ENCODE measurements at regions not wholly inside any gene's neighbourhood (a gene's known extent, or its start where the extent isn't known, plus 50 kb on each side); places are given as distances from the start of the nearest gene placed in this dataset.

- BruUV-seq (replicated peaks) = no TSS peak
- Mint-ChIP-seq H3K9me3 (ENCODE audit: unreplicated experiment) (peaks cover 7% of the 10 kb centered on the region), H3K36me3 (ENCODE audit: insufficient read depth, unreplicated experiment) (no peaks in the 10 kb centered on the region), H3K4me3 (ENCODE audit: unreplicated experiment) (no peak overlapping the region), H3K27me3 (ENCODE audit: insufficient read depth, unreplicated experiment) (no peaks in the 10 kb centered on the region), H3K4me1 (ENCODE audit: insufficient read depth, unreplicated experiment) (no peaks in the 10 kb centered on the region), H3K27ac (ENCODE audit: low read depth, unreplicated experiment) (no peak overlapping the region)
- intact Hi-C loops (cut with micrococcal nuclease) = no loop called here
- DNase-seq (ENCODE audit: unreplicated experiment) = no peak
- POLR2A ChIA-PET = no interaction called here
- no peak for TF ChIP-seq CTCF (IDR thresholded peaks at IDR 0.05; ENCODE audit: unreplicated experiment)
- CTCF ChIA-PET = no interaction called here
These were observed 223.8 kb downstream of the CMPK2 start for GRCh38 chr2:6641956-6642355.

- H3K4me1 Mint-ChIP-seq (ENCODE audit: insufficient read depth, unreplicated experiment) = no peaks in the 10 kb centered on the region
- peaks cover 7% of the 10 kb centered on the region for H3K9me3 Mint-ChIP-seq (ENCODE audit: unreplicated experiment)
- H3K27ac Mint-ChIP-seq (ENCODE audit: low read depth, unreplicated experiment) = no peak overlapping the region
- intact Hi-C loops (cut with micrococcal nuclease) = no loop called here
- no peak for TF ChIP-seq CTCF (IDR thresholded peaks at IDR 0.05; ENCODE audit: unreplicated experiment)
- H3K27me3 Mint-ChIP-seq (ENCODE audit: insufficient read depth, unreplicated experiment) = no peaks in the 10 kb centered on the region
- no TSS peak for BruUV-seq (replicated peaks)
- POLR2A ChIA-PET = no interaction called here
- CTCF ChIA-PET = no interaction called here
- peak; percentile 1 for DNase-seq (ENCODE audit: unreplicated experiment)
- H3K36me3 Mint-ChIP-seq (ENCODE audit: insufficient read depth, unreplicated experiment) = no peaks in the 10 kb centered on the region
- H3K4me3 Mint-ChIP-seq (ENCODE audit: unreplicated experiment) = no peak overlapping the region
These were observed 221.4 kb downstream of the CMPK2 start for GRCh38 chr2:6644261-6644660.

DNA sequence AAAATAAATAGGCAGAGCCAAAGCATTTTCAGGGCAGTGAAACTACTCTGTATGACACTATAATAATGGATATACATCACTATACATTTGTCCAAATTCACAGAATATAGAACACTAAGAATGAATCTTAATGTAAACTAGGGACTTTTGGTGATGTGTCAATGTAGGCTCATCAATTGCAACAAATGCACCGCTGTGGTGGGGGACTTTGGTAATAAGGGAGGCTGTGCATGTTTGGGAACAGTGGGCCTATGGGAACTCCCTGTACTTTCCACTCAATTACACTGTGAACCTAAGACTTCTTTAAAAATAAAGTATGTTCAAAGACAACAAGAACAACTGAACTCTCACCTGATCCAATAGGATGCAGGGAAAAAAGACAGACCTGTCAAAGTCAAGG lies 220.7 kb downstream of the CMPK2 start:
- Mint-ChIP-seq H3K4me3 (ENCODE audit: unreplicated experiment) (no peak overlapping the region), H3K4me1 (ENCODE audit: insufficient read depth, unreplicated experiment) (no peaks in the 10 kb centered on the region), H3K9me3 (ENCODE audit: unreplicated experiment) (peaks cover 7% of the 10 kb centered on the region), H3K27me3 (ENCODE audit: insufficient read depth, unreplicated experiment) (no peaks in the 10 kb centered on the region), H3K36me3 (ENCODE audit: insufficient read depth, unreplicated experiment) (no peaks in the 10 kb centered on the region), H3K27ac (ENCODE audit: low read depth, unreplicated experiment) (no peak overlapping the region)
- BruUV-seq (replicated peaks) = no TSS peak
- ChIA-PET CTCF (no interaction called here), POLR2A (no interaction called here)
- intact Hi-C loops (cut with micrococcal nuclease) = no loop called here
- TF ChIP-seq CTCF (IDR thresholded peaks at IDR 0.05; ENCODE audit: unreplicated experiment) = no peak
- DNase-seq (ENCODE audit: unreplicated experiment) = no peak

DNA sequence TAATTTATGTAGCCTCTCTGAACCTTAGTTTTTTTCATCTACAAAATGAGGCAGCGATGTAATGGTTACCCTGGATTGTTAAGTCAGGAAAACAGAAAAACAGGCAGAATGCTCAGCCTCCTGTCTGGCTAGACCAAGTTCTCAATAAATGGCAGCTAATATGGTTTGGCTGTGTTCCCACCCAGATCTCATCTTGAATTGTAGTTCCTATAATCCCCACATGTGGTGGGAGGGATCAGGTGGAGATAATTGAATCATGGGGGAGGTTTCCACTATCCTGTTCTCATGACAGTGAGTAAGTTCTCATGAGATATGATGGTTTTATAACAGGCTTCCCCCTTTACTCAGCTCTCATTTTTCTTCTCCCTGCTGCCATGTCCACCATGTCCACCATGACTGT lies 220.0 kb downstream of the CMPK2 start:
- BruUV-seq (replicated peaks) = no TSS peak
- no peaks in the 10 kb centered on the region for H3K4me1 Mint-ChIP-seq (ENCODE audit: insufficient read depth, unreplicated experiment)
- H3K4me3 Mint-ChIP-seq (ENCODE audit: unreplicated experiment) = no peak overlapping the region
- CTCF ChIA-PET = no interaction called here
- no peak overlapping the region for H3K27ac Mint-ChIP-seq (ENCODE audit: low read depth, unreplicated experiment)
- H3K27me3 Mint-ChIP-seq (ENCODE audit: insufficient read depth, unreplicated experiment) = no peaks in the 10 kb centered on the region
- H3K9me3 Mint-ChIP-seq (ENCODE audit: unreplicated experiment) = peaks cover under 1% of the 10 kb centered on the region
- intact Hi-C loops (cut with micrococcal nuclease) = no loop called here
- no peaks in the 10 kb centered on the region for H3K36me3 Mint-ChIP-seq (ENCODE audit: insufficient read depth, unreplicated experiment)
- POLR2A ChIA-PET = no interaction called here
- TF ChIP-seq CTCF (IDR thresholded peaks at IDR 0.05; ENCODE audit: unreplicated experiment) = no peak
- DNase-seq (ENCODE audit: unreplicated experiment) = no peak

All from MCF 10A (cell line).